GM18507 (cell line): ENCODE measurements at regions not wholly inside any gene's neighbourhood (a gene's known extent, or its start where the extent isn't known, plus 50 kb on each side); places are given as distances from the start of the nearest gene placed in this dataset.
"Not testable (repeated sequence)": the region's sequence is repeated elsewhere in the genome, so short reads cannot be mapped to it uniquely, and the experiment has no call there.

ENCODE experiments used
- DNase-seq: peaks from one replicate; pipeline ENCODE4 v3.0.0; 2011; ENCODE audit warnings: low read depth; ENCODE audit not compliant: insufficient read length; ENCODE audit errors: extremely low spot score
- FAIRE-seq: peaks from 2 replicates; lab custom pipeline; 2011; peaks lifted over from hg19 to GRCh38; lab: Jason Lieb, UNC

- no peak for FAIRE-seq
Measured at GRCh38 chr12:11973396-11973795, 97.3 kb upstream of the BCL2L14 start.

GRCh38 chr12:11976005-11976404 is 94.7 kb upstream of the BCL2L14 start:
- FAIRE-seq (no peak), DNase-seq (no peak)

More at GRCh38 chr12:11973396-11973795, 97.3 kb upstream of the BCL2L14 start:
- DNase-seq = no peak

GRCh38 chr12:11978726-11979384 is 91.9 kb upstream of the BCL2L14 start:
- FAIRE-seq (no peak), DNase-seq (no peak)

- FAIRE-seq (peak; percentile 54), DNase-seq (no peak)
Measured at GRCh38 chr12:11980115-11980514, 90.6 kb upstream of the BCL2L14 start.

- DNase-seq (peak; percentile 59), FAIRE-seq (peak; percentile 98)
Measured at GRCh38 chr12:11981121-11981733, 89.5 kb upstream of the BCL2L14 start.

- DNase-seq (no peak), FAIRE-seq (no peak)
Measured at GRCh38 chr12:11984417-11984816, 86.3 kb upstream of the BCL2L14 start.

GRCh38 chr12:11986165-11986564 is 84.6 kb upstream of the BCL2L14 start:
- DNase-seq (no peak), FAIRE-seq (no peak)

- DNase-seq (no peak), FAIRE-seq (no peak)
Measured at GRCh38 chr12:11987901-11988300, 82.8 kb upstream of the BCL2L14 start.

- FAIRE-seq = no peak
Measured at GRCh38 chr12:11991604-11992003, 79.1 kb upstream of the BCL2L14 start.

GRCh38 chr12:11992515-11992914 is 78.2 kb upstream of the BCL2L14 start:
- FAIRE-seq (no peak), DNase-seq (no peak)

More at GRCh38 chr12:11991604-11992003, 79.1 kb upstream of the BCL2L14 start:
- no peak for DNase-seq

GRCh38 chr12:11998307-11998943 is 72.3 kb upstream of the BCL2L14 start:
- FAIRE-seq, DNase-seq: not testable (repeated sequence)

GRCh38 chr12:11998944-11999315 is 71.8 kb upstream of the BCL2L14 start:
- no peak for DNase-seq
- FAIRE-seq = no peak

GRCh38 chr12:12003609-12004008 is 67.1 kb upstream of the BCL2L14 start:
- FAIRE-seq (no peak), DNase-seq (no peak)

- FAIRE-seq (no peak), DNase-seq (no peak)
Measured at GRCh38 chr12:12004524-12004923, 66.2 kb upstream of the BCL2L14 start.

GRCh38 chr12:12007001-12007712 is 63.6 kb upstream of the BCL2L14 start:
- peak; percentile 78 for FAIRE-seq
- no peak for DNase-seq

- DNase-seq (no peak), FAIRE-seq (peak; percentile 75)
Measured at GRCh38 chr12:12007713-12008231, 63.0 kb upstream of the BCL2L14 start.

- FAIRE-seq = peak; percentile 54
Measured at GRCh38 chr12:12008232-12008850, 62.4 kb upstream of the BCL2L14 start.

GRCh38 chr12:12008931-12009611 is 61.7 kb upstream of the BCL2L14 start:
- FAIRE-seq (peak; percentile 94), DNase-seq (no peak)

More at GRCh38 chr12:12008232-12008850, 62.4 kb upstream of the BCL2L14 start:
- DNase-seq = no peak

- not testable (repeated sequence) for DNase-seq, FAIRE-seq
Measured at GRCh38 chr12:12009749-12010276, 60.9 kb upstream of the BCL2L14 start.
